Osteoblast (primary cell): ENCODE measurements at regions not wholly inside any gene's neighbourhood (a gene's known extent, or its start where the extent isn't known, plus 50 kb on each side); places are given as distances from the start of the nearest gene placed in this dataset.

Experiments used
- DNase-seq: peaks from one replicate; pipeline ENCODE4 v3.0.0; 2011; ENCODE audit warnings: low spot score, mixed read lengths; ENCODE audit not compliant: insufficient read length; ENCODE audit errors: missing footprints
- H2AFZ ChIP-seq: 2 replicates; pipeline ENCODE4 v1.6.0; 2011; ENCODE audit warnings: mild to moderate bottlenecking, low read length
- H3K27ac ChIP-seq: 2 replicates; pipeline ENCODE4 v1.5.1; 2011; ENCODE audit warnings: mild to moderate bottlenecking, low read depth, low read length, moderate library complexity
- H3K27me3 ChIP-seq: 2 replicates; pipeline ENCODE4 v1.6.0; 2012; ENCODE audit warnings: mild to moderate bottlenecking, control low read depth, inconsistent platforms, low read length, moderate library complexity; ENCODE audit not compliant: insufficient read depth
- H3K36me3 ChIP-seq: 2 replicates; pipeline ENCODE4 v1.5.1; 2011; ENCODE audit warnings: mild to moderate bottlenecking, low read length, control low read depth, moderate library complexity; ENCODE audit not compliant: insufficient read depth
- H3K4me1 ChIP-seq: 2 replicates; pipeline ENCODE4 v1.5.1; 2011; ENCODE audit warnings: mild to moderate bottlenecking, low read length, control low read depth, moderate library complexity; ENCODE audit not compliant: insufficient read depth
- H3K4me2 ChIP-seq: 2 replicates; pipeline ENCODE4 v1.6.0; 2011; ENCODE audit warnings: mild to moderate bottlenecking, low read length; ENCODE audit not compliant: insufficient read depth
- H3K4me3 ChIP-seq: fragments of 200-600 bp; sonication (generic); 3 replicates; pipeline ENCODE4 v1.5.1; 2012; ENCODE audit warnings: mild to moderate bottlenecking, low read length, inconsistent platforms; ENCODE audit not compliant: insufficient read depth
- H3K79me2 ChIP-seq: 2 replicates; pipeline ENCODE4 v1.6.0; 2012; ENCODE audit warnings: mild to moderate bottlenecking, low read length, control low read depth, inconsistent platforms; ENCODE audit not compliant: insufficient read depth
- H3K9me3 ChIP-seq: 2 replicates; pipeline ENCODE4 v1.5.1; 2011; ENCODE audit warnings: low read depth, low read length, control low read depth
- H4K20me1 ChIP-seq: 2 replicates; pipeline ENCODE4 v1.6.0; 2012; ENCODE audit warnings: mild to moderate bottlenecking, low read length, control low read depth; ENCODE audit not compliant: insufficient read depth
- CTCF ChIP-seq: IDR thresholded peaks from 2 replicates; pipeline ENCODE4 v1.5.1; 2011; ENCODE audit warnings: mild to moderate bottlenecking, low read depth, low read length, moderate library complexity; ENCODE audit errors: extremely low read depth

GRCh38 chr3:116984301-116984700 is 274.7 kb downstream of the TUSC7 start:
- H3K79me2 ChIP-seq: no peaks in the 10 kb centered on the region
- no peak overlapping the region for H3K27ac ChIP-seq
- no peak for TF ChIP-seq CTCF
- H3K4me2 ChIP-seq: no peak overlapping the region
- no peak overlapping the region for H3K4me3 ChIP-seq
- no peaks in the 10 kb centered on the region for H3K9me3 ChIP-seq
- no peak overlapping the region for H2AFZ ChIP-seq
- H3K4me1 ChIP-seq: no peaks in the 10 kb centered on the region
- no peak for DNase-seq
- H4K20me1 ChIP-seq: no peaks in the 10 kb centered on the region
- H3K27me3 ChIP-seq: no peaks in the 10 kb centered on the region
- no peaks in the 10 kb centered on the region for H3K36me3 ChIP-seq

DNA sequence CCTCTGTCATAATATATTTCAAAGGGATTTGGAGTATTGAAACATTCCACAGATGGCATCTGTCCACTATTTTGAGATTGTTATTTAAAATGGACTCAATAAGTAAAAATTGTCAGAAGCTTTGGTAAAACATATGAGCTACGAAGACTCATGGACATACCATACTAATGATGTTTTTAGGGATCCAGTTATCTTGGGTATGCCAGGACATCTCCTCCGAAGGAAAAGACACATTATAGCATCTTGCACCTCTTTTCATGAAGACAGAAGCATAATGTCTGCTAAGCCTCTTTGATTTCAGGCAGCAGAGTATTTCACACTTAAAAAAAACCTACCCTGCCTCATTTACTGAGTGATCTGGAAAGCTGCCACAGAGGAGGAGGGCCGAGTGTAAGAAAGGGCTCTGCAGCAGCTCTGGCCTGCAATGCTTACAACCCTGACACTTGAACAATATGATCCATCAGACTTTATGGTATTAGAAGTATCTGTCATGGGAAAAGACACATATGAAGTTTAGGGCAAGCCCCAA is 284.8 kb downstream of the TUSC7 start:
- no peak for DNase-seq
- Histone ChIP-seq H3K4me2 (no peak overlapping the region), H2AFZ (no peak overlapping the region), H4K20me1 (no peaks in the 10 kb centered on the region), H3K79me2 (no peaks in the 10 kb centered on the region), H3K27me3 (no peaks in the 10 kb centered on the region), H3K36me3 (no peaks in the 10 kb centered on the region), H3K27ac (no peak overlapping the region), H3K9me3 (no peaks in the 10 kb centered on the region), H3K4me1 (no peaks in the 10 kb centered on the region), H3K4me3 (no peak overlapping the region)
- TF ChIP-seq CTCF: no peak

- no peak for DNase-seq
- Histone ChIP-seq H3K27me3 (no peaks in the 10 kb centered on the region), H3K27ac (no peak overlapping the region), H3K4me2 (no peak overlapping the region), H3K4me3 (no peak overlapping the region), H2AFZ (no peak overlapping the region), H3K36me3 (no peaks in the 10 kb centered on the region), H3K9me3 (no peaks in the 10 kb centered on the region), H3K4me1 (no peaks in the 10 kb centered on the region), H4K20me1 (no peaks in the 10 kb centered on the region), H3K79me2 (no peaks in the 10 kb centered on the region)
- no peak for TF ChIP-seq CTCF
These were observed 293.9 kb downstream of the TUSC7 start for GRCh38 chr3:117003501-117003900.

DNA sequence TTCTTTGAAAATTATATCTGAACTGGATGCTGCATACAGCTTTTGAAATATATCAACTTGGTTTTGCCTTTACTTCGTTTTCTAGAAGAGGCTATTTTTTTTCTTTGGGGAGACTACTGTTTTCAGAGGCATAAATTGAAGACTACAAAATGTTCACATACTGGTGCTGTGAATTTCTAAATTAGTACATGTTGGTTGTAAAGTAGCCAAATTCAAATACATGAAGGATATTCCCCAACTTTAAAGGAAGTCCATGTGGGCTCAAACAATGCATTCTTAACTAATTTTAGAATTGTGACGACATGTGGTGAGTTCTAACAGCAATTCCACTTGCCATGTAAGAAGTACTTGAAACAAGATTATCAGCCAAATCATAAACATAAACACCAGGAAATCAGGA is 295.7 kb downstream of the TUSC7 start:
- Histone ChIP-seq H3K4me2 (no peak overlapping the region), H3K4me3 (no peak overlapping the region), H3K79me2 (no peaks in the 10 kb centered on the region), H2AFZ (no peak overlapping the region), H4K20me1 (no peaks in the 10 kb centered on the region), H3K4me1 (no peaks in the 10 kb centered on the region), H3K36me3 (no peaks in the 10 kb centered on the region), H3K27me3 (peaks cover 2% of the 10 kb centered on the region), H3K27ac (no peak overlapping the region), H3K9me3 (no peaks in the 10 kb centered on the region)
- TF ChIP-seq CTCF: no peak
- DNase-seq: no peak
